Small intestine (tissue), 7 donors: ENCODE measurements at regions not wholly inside any gene's neighbourhood (a gene's known extent, or its start where the extent isn't known, plus 50 kb on each side); places are given as distances from the start of the nearest gene placed in this dataset.

Experiments used
- DNase-seq, 2 donors: peaks; one replicate each; pipeline versions ENCODE4 v3.0.0 to v3.0.0-alpha.2; 2013
- FAIRE-seq: peaks from 2 replicates; lab custom pipeline; 2012; peaks lifted over from hg19 to GRCh38; lab: Jason Lieb, UNC
- H3K27ac ChIP-seq, 3 donors: one replicate each; pipeline ENCODE4 v1.5.1; 2013; ENCODE audit warnings: low read length in 2 of 3, mild to moderate bottlenecking in 2 of 3, control low read depth in 1 of 3, inconsistent platforms in 1 of 3, low read depth in 1 of 3, moderate library complexity in 1 of 3
- H3K27me3 ChIP-seq, 3 donors: one replicate each; pipeline ENCODE4 v1.6.1; 2013; ENCODE audit warnings: low read length in 3 of 3, inconsistent platforms in 1 of 3; ENCODE audit not compliant: control insufficient read depth in 3 of 3, insufficient read depth in 3 of 3
- H3K36me3 ChIP-seq, 3 donors: one replicate each; pipeline ENCODE4 v1.6.1; 2013; ENCODE audit warnings: low read length in 3 of 3, inconsistent platforms in 1 of 3, low read depth in 1 of 3, mild to moderate bottlenecking in 1 of 3, moderate library complexity in 1 of 3; ENCODE audit not compliant: control insufficient read depth in 3 of 3, insufficient read depth in 2 of 3
- H3K4me1 ChIP-seq, 3 donors: one replicate each; pipeline ENCODE4 v1.6.1; 2013; ENCODE audit warnings: low read length in 2 of 3, inconsistent platforms in 1 of 3, low read depth in 1 of 3, mild to moderate bottlenecking in 1 of 3, moderate library complexity in 1 of 3; ENCODE audit not compliant: control insufficient read depth in 3 of 3, insufficient read depth in 2 of 3
- H3K4me3 ChIP-seq, 3 donors: one replicate each; pipeline ENCODE4 v1.5.1; 2013; ENCODE audit warnings: low read length in 3 of 3, control low read depth in 1 of 3, inconsistent platforms in 1 of 3, low read depth in 1 of 3, mild to moderate bottlenecking in 1 of 3, moderate library complexity in 1 of 3
- H3K9me3 ChIP-seq, 2 donors: one replicate each; pipeline ENCODE4 v1.6.1; 2013; ENCODE audit warnings: low read depth in 1 of 2, low read length in 1 of 2; ENCODE audit not compliant: control insufficient read depth in 2 of 2, insufficient read depth in 1 of 2
- whole genome bisulfite sequencing, 3 donors: extraction: QIAGEN DNeasy Blood & Tissue Kit; methylation state at CpG; one replicate each; pipeline ENCODE4 v1.1.7; 2013; 5-methylcytosine and 5-hydroxymethylcytosine counted together
- donor health status: healthy with polysubstance abuse.
- donor health status: control.
- donor health status: control.
- donor health status: Bipolar disorder and iron deficiency.
- donor health status: healthy.

- Histone ChIP-seq H3K36me3 (no peaks in the 10 kb centered on the region), H3K4me3 (no peak overlapping the region), H3K4me1 (peaks cover 0 to 4% (median 0%) of the 10 kb centered on the region in 3 donors), H3K27ac (no peak overlapping the region), H3K27me3 (no peaks in the 10 kb centered on the region), H3K9me3 (no peaks in the 10 kb centered on the region)
- DNase-seq: peak in 1 of 2 donors; percentile 28
- no peak for FAIRE-seq
- 48 to 82% (median 58%) methylated on average over 4 of the region's 4 CpGs for WGBS, 3 donors
Observed at GRCh38 chr15:47570044-47570443, 147.3 kb upstream of the SEMA6D start.

DNA sequence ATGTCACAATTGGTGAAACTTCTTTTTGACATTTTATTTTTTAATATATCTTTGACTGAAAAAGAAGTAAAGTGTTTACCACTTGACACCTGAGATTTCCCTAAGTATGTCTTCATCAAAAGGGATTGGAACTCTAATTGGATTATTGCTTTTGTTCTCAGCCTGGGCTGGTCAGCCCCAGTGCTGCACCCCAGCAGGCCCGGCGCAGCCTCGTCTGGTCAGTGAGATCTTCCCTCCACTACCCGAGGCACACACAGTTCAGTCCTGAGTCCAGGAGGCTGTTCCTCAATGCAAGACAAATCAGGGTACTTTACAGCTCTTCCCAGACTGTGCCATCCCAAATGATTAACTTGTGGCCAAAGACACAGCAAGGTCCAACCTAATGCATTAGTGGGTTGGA lies 146.9 kb upstream of the SEMA6D start:
- Histone ChIP-seq H3K9me3 (no peaks in the 10 kb centered on the region), H3K27me3 (no peaks in the 10 kb centered on the region), H3K4me1 (peaks cover 0 to 4% (median 0%) of the 10 kb centered on the region in 3 donors), H3K4me3 (no peak overlapping the region), H3K27ac (no peak overlapping the region), H3K36me3 (no peaks in the 10 kb centered on the region)
- FAIRE-seq (no peak), DNase-seq (no peak)
- whole genome bisulfite sequencing, 3 donors: 67 to 70% (median 69%) methylated on average over 4 of the region's 4 CpGs

DNA sequence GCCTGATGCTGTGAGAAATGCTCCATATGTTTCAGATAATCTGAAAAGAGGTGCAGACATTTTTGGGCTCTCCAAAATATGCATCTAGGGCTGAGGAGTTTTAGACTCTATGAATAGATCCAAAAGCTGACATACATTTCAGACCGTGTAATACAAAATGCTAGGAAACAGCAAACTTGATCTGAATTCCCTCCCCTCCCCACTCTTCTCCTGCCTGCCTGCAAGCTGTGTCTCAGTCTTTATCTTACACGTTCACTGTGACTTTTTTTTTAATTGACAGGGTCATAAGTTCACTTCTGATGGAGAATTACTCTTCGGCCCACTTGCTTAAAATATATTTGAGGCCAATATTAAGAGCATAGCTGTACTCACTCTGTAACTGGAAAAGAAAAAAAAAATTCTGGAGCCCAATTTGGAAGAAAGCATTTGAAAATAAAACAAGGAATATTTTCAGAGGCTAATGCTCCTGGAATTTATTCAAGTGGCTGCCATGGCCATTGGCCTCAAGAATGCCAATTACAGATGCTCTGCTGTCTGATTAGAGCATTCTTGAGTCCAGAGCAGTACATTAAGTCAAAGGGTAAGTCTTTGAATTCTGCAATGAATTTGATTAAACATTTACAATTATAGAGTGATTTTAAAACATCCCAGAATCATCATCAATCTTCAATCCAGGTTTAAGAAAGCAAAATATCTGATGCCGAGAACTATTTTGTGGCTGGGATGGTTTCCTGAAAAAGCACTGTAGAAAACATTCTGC lies 146.2 kb upstream of the SEMA6D start:
- DNase-seq: no peak
- Histone ChIP-seq H3K27ac (no peak overlapping the region), H3K27me3 (no peaks in the 10 kb centered on the region), H3K4me3 (no peak overlapping the region), H3K4me1 (peaks cover 0 to 1% (median 0%) of the 10 kb centered on the region in 3 donors), H3K36me3 (no peaks in the 10 kb centered on the region), H3K9me3 (no peaks in the 10 kb centered on the region)
- FAIRE-seq: no peak
- 55 to 63% (median 57%) methylated on average over 4 of the region's 4 CpGs for WGBS, 3 donors

DNA sequence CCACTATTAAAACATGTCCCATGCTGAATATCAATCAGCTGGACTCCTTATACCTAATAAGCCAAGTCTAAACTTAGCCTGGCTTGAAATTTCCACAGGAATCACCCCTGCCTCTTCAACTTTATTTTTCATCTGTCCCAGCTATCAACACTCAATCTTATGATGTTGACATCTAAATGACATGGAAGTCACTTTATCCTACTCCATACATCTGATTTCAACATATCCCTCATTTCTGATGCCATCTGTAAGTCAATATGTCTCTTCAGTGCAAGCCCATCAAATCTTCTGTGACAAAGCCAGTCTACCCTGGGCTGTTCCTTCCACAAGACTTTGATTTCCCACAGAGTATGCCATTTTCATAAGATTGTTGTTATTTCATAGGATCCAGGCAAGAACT lies 143.6 kb upstream of the SEMA6D start:
- FAIRE-seq (no peak), DNase-seq (no peak)
- H3K4me3 ChIP-seq: no peak overlapping the region
- no peak overlapping the region for H3K27ac ChIP-seq
- H3K9me3 ChIP-seq: no peaks in the 10 kb centered on the region
- H3K4me1 ChIP-seq: peaks cover 0 to 9% (median 0%) of the 10 kb centered on the region in 3 donors
- H3K36me3 ChIP-seq: no peaks in the 10 kb centered on the region
- H3K27me3 ChIP-seq: no peaks in the 10 kb centered on the region

GRCh38 chr15:47577000-47577399 lies 140.3 kb upstream of the SEMA6D start:
- FAIRE-seq (no peak), DNase-seq (no peak)

DNA sequence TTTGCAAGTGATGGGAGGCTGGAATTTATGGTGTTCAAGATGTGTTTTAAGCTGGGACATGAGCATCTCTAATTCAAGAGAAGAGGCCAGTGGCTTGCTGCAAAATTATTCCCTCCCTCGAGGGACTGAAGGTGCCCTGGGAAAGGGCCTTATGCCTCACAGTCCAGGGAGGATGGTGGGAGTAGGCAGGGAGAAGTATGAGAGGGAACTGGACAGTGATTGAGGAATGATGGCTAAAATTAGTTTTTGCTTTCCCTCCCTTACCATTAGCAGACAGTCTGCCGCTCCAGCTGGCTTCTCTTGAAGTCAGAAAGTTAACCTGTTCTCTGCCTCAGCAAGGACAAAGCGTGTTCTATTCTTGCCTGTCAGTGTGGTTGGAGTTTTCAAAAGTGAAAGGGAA lies 139.8 kb upstream of the SEMA6D start:
- no peaks in the 10 kb centered on the region for H3K27me3 ChIP-seq
- WGBS, 3 donors: 56 to 65% (median 60%) methylated on average over 3 of the region's 3 CpGs
- FAIRE-seq (no peak), DNase-seq (no peak)
- no peak overlapping the region for H3K4me3 ChIP-seq
- peaks cover 0 to 9% (median 0%) of the 10 kb centered on the region in 3 donors for H3K4me1 ChIP-seq
- no peaks in the 10 kb centered on the region for H3K36me3 ChIP-seq
- no peak overlapping the region for H3K27ac ChIP-seq
- no peaks in the 10 kb centered on the region for H3K9me3 ChIP-seq

More at GRCh38 chr15:47577000-47577399, 140.3 kb upstream of the SEMA6D start:
- H3K27ac ChIP-seq: no peak overlapping the region
- peaks cover 0 to 9% (median 0%) of the 10 kb centered on the region in 3 donors for H3K4me1 ChIP-seq
- H3K36me3 ChIP-seq: no peaks in the 10 kb centered on the region
- H3K4me3 ChIP-seq: no peak overlapping the region
- H3K9me3 ChIP-seq: no peaks in the 10 kb centered on the region
- H3K27me3 ChIP-seq: no peaks in the 10 kb centered on the region

GRCh38 chr15:47582233-47582632 lies 135.1 kb upstream of the SEMA6D start:
- DNase-seq (no peak), FAIRE-seq (no peak)
- H3K27me3 ChIP-seq: no peaks in the 10 kb centered on the region
- no peak overlapping the region for H3K27ac ChIP-seq
- H3K4me1 ChIP-seq: no peaks in the 10 kb centered on the region
- H3K9me3 ChIP-seq: no peaks in the 10 kb centered on the region
- H3K4me3 ChIP-seq: no peak overlapping the region
- H3K36me3 ChIP-seq: no peaks in the 10 kb centered on the region
- WGBS, 3 donors: 84 to 92% (median 85%) methylated on average over 4 of the region's 4 CpGs

GRCh38 chr15:47584316-47584715 lies 133.0 kb upstream of the SEMA6D start:
- WGBS, 3 donors: 93 to 95% (median 94%) methylated on average over 3 of the region's 3 CpGs
- no peak for DNase-seq
- no peak for FAIRE-seq
- no peak overlapping the region for H3K4me3 ChIP-seq
- no peaks in the 10 kb centered on the region for H3K36me3 ChIP-seq
- H3K9me3 ChIP-seq: no peaks in the 10 kb centered on the region
- H3K27ac ChIP-seq: no peak overlapping the region
- no peaks in the 10 kb centered on the region for H3K4me1 ChIP-seq
- H3K27me3 ChIP-seq: no peaks in the 10 kb centered on the region
